ENCODE measurements at regions not wholly inside any gene's neighbourhood (a gene's known extent, or its start where the extent isn't known, plus 50 kb on each side); places are given as distances from the start of the nearest gene placed in this dataset.

GRCh38 chr12:126518596-126519200, 1453.5 kb downstream of the AACS start:
- WGBS (ENCODE audit: extremely low coverage, insufficient read length, low lambda C conversion rate), result no CpG with 5 or more reads among the region's 10 CpGs
- Mint-ChIP-seq H3K36me3 (ENCODE audit: insufficient read depth in 1 of 3, low read depth in 3 of 3) (no peaks in the 10 kb centered on the region), H3K27me3 (ENCODE audit: low read depth) (no peaks in the 10 kb centered on the region), H3K4me3 (no peak overlapping the region), H3K4me1 (no peaks in the 10 kb centered on the region), H3K9me3 (no peaks in the 10 kb centered on the region), H3K27ac (no peak overlapping the region; a peak in 1 of 7 replicates)
- Histone ChIP-seq H3K23me2 (ENCODE audit: insufficient read length, low read depth, low read length, poor library complexity, severe bottlenecking) (no peaks in the 10 kb centered on the region), H3K14ac (ENCODE audit: insufficient read depth, low read length) (no peak overlapping the region), H3K79me2 (ENCODE audit: insufficient read depth, low read length) (no peaks in the 10 kb centered on the region), H3K56ac (ENCODE audit: insufficient read length, low read depth, low read length) (no peak overlapping the region), H2BK15ac (ENCODE audit: low read depth, low read length) (no peak overlapping the region), H3K23ac (ENCODE audit: insufficient read length, low read depth, low read length) (no peak overlapping the region), H3K4ac (ENCODE audit: low read depth, low read length) (no peak overlapping the region), H2AK5ac (ENCODE audit: insufficient read length, low read length) (no peak overlapping the region), H4K20me1 (ENCODE audit: control insufficient read depth, insufficient read depth, insufficient read length) (no peaks in the 10 kb centered on the region), H3K9me3 (ENCODE audit: control insufficient read depth, low read depth, low read length) (no peaks in the 10 kb centered on the region), H2BK12ac (ENCODE audit: insufficient read length, low read depth, low read length) (no peak overlapping the region), H3K79me1 (ENCODE audit: insufficient read depth, low read depth, low read length, poor library complexity, severe bottlenecking) (no peaks in the 10 kb centered on the region), H3K27ac (ENCODE audit: insufficient read length, low read depth, low read length) (no peak overlapping the region), H3K4me1 (ENCODE audit: insufficient read depth, low read length) (no peaks in the 10 kb centered on the region), H3K27me3 (ENCODE audit: insufficient read depth, low read length) (no peaks in the 10 kb centered on the region), H4K91ac (ENCODE audit: insufficient read length, low read depth, low read length) (no peak overlapping the region), H4K5ac (ENCODE audit: insufficient read length, low read depth, low read length) (no peak overlapping the region), H3K18ac (ENCODE audit: insufficient read length, low read depth, low read length) (no peak overlapping the region), H3K9ac (ENCODE audit: extremely low read depth, insufficient read length, low read length) (no peak overlapping the region), H3T11ph (ENCODE audit: low read length) (no peak overlapping the region), H2AFZ (ENCODE audit: low read length) (no peak overlapping the region), H2BK5ac (ENCODE audit: insufficient read length, low read length) (no peak overlapping the region), H2BK20ac (ENCODE audit: low read depth, low read length, poor library complexity, severe bottlenecking) (no peak overlapping the region), H4K8ac (replicated peaks; ENCODE audit: insufficient read length, low read depth, low read length) (no peak overlapping the region), H2BK120ac (ENCODE audit: low read depth, low read length, poor library complexity, severe bottlenecking) (no peak overlapping the region), H3K4me2 (ENCODE audit: insufficient read depth, insufficient read length, low read length) (no peak overlapping the region)
- TF ChIP-seq CTCF (conservative IDR thresholded peaks at IDR 0.05), result no peak
- DNase-seq, result no peak

Data from H9 (cell line).